Caco-2 (cell line): ENCODE measurements at regions not wholly inside any gene's neighbourhood (a gene's known extent, or its start where the extent isn't known, plus 50 kb on each side); places are given as distances from the start of the nearest gene placed in this dataset.

Experiments used
- BruUV-seq: library from RNA; stranded (reverse); fragments of 400-500 nt; replicated peaks from 2 replicates; lab custom pipeline; 2021; lab: Mats Ljungman, UMichigan
- CTCF ChIA-PET: fragments of 300-600 bp; sonication (Branson Sonifier 250); formaldehyde crosslinking; loops from one replicate; lab custom pipeline; 2022; ENCODE audit warnings: antibody characterized with exemption; lab: Charles Lee
- POLR2A ChIA-PET: fragments of 300-600 bp; sonication (Branson Sonifier 250); formaldehyde crosslinking; loops from one replicate; lab custom pipeline; 2022; ENCODE audit warnings: antibody characterized with exemption; lab: Charles Lee
- DNase-seq, 2 experiments: peaks; one replicate each; pipeline versions ENCODE4 v3.0.0 to v3.0.0-alpha.2; 2020 to 2022
- H3K27me3 ChIP-seq: replicated peaks from 2 replicates; pipeline ENCODE4 v1.6.0; 2011; ENCODE audit warnings: low read length; ENCODE audit not compliant: control insufficient read depth, insufficient read depth
- H3K36me3 ChIP-seq: 2 replicates; pipeline ENCODE4 v1.5.1; 2011; ENCODE audit warnings: low read length; ENCODE audit not compliant: control insufficient read depth, insufficient read depth
- H3K4me1 ChIP-seq: fragments of 250-450 bp; sonication (Bioruptor Pico); 2 replicates; pipeline ENCODE4 v1.5.1; 2020; ENCODE audit warnings: mild to moderate bottlenecking
- H3K4me3 ChIP-seq: 2 replicates; pipeline ENCODE4 v1.5.1; 2011; ENCODE audit warnings: low read depth, mild to moderate bottlenecking, control low read depth, low read length
- H3K9me3 ChIP-seq: fragments of 250-450 bp; sonication (Bioruptor Pico); 2 replicates; pipeline ENCODE4 v1.5.1; 2020; ENCODE audit warnings: mild to moderate bottlenecking, moderate library complexity
- H3K27ac Mint-ChIP-seq: one replicate; pipeline ENCODE4 v1.8.0; 2022; ENCODE audit warnings: mixed read lengths; ENCODE audit not compliant: unreplicated experiment
- H3K27me3 Mint-ChIP-seq: one replicate; pipeline ENCODE4 v1.8.0; 2022; ENCODE audit warnings: mixed read lengths; ENCODE audit not compliant: insufficient read depth, unreplicated experiment
- H3K36me3 Mint-ChIP-seq: one replicate; pipeline ENCODE4 v1.8.0; 2022; ENCODE audit warnings: mild to moderate bottlenecking, mixed read lengths; ENCODE audit not compliant: insufficient read depth, unreplicated experiment
- H3K4me1 Mint-ChIP-seq: one replicate; pipeline ENCODE4 v1.8.0; 2022; ENCODE audit warnings: low read depth, mixed read lengths; ENCODE audit not compliant: unreplicated experiment
- H3K4me3 Mint-ChIP-seq: one replicate; pipeline ENCODE4 v1.8.0; 2022; ENCODE audit warnings: mild to moderate bottlenecking, moderate library complexity, mixed read lengths; ENCODE audit not compliant: unreplicated experiment
- H3K9me3 Mint-ChIP-seq: one replicate; pipeline ENCODE4 v1.8.0; 2022; ENCODE audit warnings: mixed read lengths; ENCODE audit not compliant: unreplicated experiment
- intact Hi-C: fragments of 100-400 bp; cut with micrococcal nuclease; formaldehyde crosslinking; loops from one replicate; pipeline ENCODE4 v1.10.0; 2022; ENCODE audit not compliant: unreplicated experiment
- TF ChIP-seq, protein P1 (sequence below), 2 experiments: fragments of 200-600 bp in 1 of 2; IDR thresholded peaks; 1 replicate in 1 of 2; 2 replicates in 1 of 2; pipeline versions ENCODE4 v1.5.1 to v1.8.0; 2011 to 2022; ENCODE audit warnings: antibody characterized with exemption in 1 of 2, control low read depth in 1 of 2, inconsistent platforms in 1 of 2, low read depth in 1 of 2, low read length in 1 of 2, mild to moderate bottlenecking in 1 of 2, moderate library complexity in 1 of 2; ENCODE audit not compliant: insufficient read depth in 1 of 2, severe bottlenecking in 1 of 2, unreplicated experiment in 1 of 2

GRCh38 chr2:16319551-16320121 lies 346.0 kb downstream of the CYRIA start:
- TF ChIP-seq, protein P1, sequence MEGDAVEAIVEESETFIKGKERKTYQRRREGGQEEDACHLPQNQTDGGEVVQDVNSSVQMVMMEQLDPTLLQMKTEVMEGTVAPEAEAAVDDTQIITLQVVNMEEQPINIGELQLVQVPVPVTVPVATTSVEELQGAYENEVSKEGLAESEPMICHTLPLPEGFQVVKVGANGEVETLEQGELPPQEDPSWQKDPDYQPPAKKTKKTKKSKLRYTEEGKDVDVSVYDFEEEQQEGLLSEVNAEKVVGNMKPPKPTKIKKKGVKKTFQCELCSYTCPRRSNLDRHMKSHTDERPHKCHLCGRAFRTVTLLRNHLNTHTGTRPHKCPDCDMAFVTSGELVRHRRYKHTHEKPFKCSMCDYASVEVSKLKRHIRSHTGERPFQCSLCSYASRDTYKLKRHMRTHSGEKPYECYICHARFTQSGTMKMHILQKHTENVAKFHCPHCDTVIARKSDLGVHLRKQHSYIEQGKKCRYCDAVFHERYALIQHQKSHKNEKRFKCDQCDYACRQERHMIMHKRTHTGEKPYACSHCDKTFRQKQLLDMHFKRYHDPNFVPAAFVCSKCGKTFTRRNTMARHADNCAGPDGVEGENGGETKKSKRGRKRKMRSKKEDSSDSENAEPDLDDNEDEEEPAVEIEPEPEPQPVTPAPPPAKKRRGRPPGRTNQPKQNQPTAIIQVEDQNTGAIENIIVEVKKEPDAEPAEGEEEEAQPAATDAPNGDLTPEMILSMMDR (IDR thresholded peaks at IDR 0.05; ENCODE audit: insufficient read depth in 1 of 2, low read depth in 1 of 2, low read length in 1 of 2, severe bottlenecking in 1 of 2, unreplicated experiment in 1 of 2): no peak
- Mint-ChIP-seq H3K27ac (peak overlapping the region; percentile 96), H3K9me3 (peaks cover 2% of the 10 kb centered on the region), H3K27me3 (no peaks in the 10 kb centered on the region), H3K4me1 (peaks cover 54% of the 10 kb centered on the region), H3K4me3 (peak overlapping the region; percentile 43), H3K36me3 (peaks cover 4% of the 10 kb centered on the region)
- POLR2A ChIA-PET: interaction anchor here (0.5 kb wide), 1 partner anchor 106 kb away, joined by 3 read pairs; no protein-coding TSS in a partner anchor
- CTCF ChIA-PET: interaction anchor here (0.9 to 1.3 kb wide), 3 partner anchors 106 to 380 kb away, joined by 3 to 7 read pairs (median 5); no protein-coding TSS in a partner anchor
- peaks cover 67% of the 10 kb centered on the region for H3K4me1 ChIP-seq
- H3K36me3 ChIP-seq: no peaks in the 10 kb centered on the region
- intact Hi-C loops: loop anchor here (1.0 to 10.0 kb wide), 5 partner anchors 11 to 535 kb away; partner anchors contain the start of gene MYCN
- no TSS peak for BruUV-seq
- H3K4me3 ChIP-seq: no peak overlapping the region
- no peaks in the 10 kb centered on the region for H3K9me3 ChIP-seq
- H3K27me3 ChIP-seq: no peaks in the 10 kb centered on the region
- peak; percentile 46 to 82 for DNase-seq

DNA sequence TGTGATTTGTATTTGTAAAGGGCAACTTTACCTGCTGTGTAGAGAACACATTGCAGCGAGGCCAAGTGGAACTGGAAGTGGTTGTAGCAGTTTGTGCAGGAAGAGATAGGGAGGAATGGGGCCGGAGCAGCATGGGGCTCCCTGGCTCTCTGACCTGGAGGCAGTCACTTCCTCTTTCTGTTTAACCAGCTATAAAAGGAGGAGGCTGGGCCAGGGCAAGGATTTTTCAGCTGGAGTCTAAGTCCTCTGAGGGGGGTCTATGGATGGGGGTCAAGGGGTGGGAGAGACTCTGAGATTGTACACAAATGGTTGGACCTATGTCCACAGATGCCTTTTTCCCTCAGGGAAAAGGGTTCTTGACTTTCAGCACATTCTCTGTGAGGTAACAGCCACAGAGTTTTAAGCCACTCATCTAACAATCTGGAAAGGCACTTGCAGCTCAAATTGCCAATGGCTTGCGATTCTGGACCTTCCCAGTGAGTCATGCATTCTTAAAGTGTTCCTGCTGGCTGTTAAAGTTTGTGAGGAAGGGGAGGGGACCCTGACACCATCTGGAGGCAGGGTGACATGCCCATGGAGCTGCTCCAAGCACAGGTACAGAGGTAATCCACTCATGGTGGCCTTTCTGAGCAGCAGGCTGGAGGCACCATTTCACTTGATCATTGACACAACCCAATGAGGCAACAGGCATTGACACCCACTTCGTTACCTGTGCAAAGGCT lies 347.0 kb downstream of the CYRIA start:
- H3K9me3 Mint-ChIP-seq: peaks cover 12% of the 10 kb centered on the region
- no TSS peak for BruUV-seq
- intact Hi-C loops: loop anchor here (1.0 to 5.0 kb wide), 4 partner anchors 12 to 378 kb away; partner anchors contain the start of gene MYCN
- Histone ChIP-seq H3K4me1 (peaks cover 57% of the 10 kb centered on the region), H3K36me3 (no peaks in the 10 kb centered on the region), H3K27me3 (no peaks in the 10 kb centered on the region), H3K9me3 (no peaks in the 10 kb centered on the region), H3K4me3 (no peak overlapping the region)
- H3K27me3 Mint-ChIP-seq: no peaks in the 10 kb centered on the region
- peak overlapping the region; percentile 43 for H3K4me3 Mint-ChIP-seq
- POLR2A ChIA-PET: interaction anchor here (0.5 to 0.6 kb wide), 2 partner anchors 30 to 335 kb away, joined by 3 to 8 read pairs; no protein-coding TSS in a partner anchor
- H3K27ac Mint-ChIP-seq: peak overlapping the region; percentile 96
- peaks cover 4% of the 10 kb centered on the region for H3K36me3 Mint-ChIP-seq
- peak; percentile 71 to 85 for DNase-seq
- TF ChIP-seq, protein P1 (IDR thresholded peaks at IDR 0.05; ENCODE audit: insufficient read depth in 1 of 2, low read depth in 1 of 2, low read length in 1 of 2, severe bottlenecking in 1 of 2, unreplicated experiment in 1 of 2): no peak
- peaks cover 44% of the 10 kb centered on the region for H3K4me1 Mint-ChIP-seq
- CTCF ChIA-PET: interaction anchor here (0.8 to 1.3 kb wide), 5 partner anchors 74 to 379 kb away, joined by 3 to 7 read pairs (median 4); no protein-coding TSS in a partner anchor

DNA sequence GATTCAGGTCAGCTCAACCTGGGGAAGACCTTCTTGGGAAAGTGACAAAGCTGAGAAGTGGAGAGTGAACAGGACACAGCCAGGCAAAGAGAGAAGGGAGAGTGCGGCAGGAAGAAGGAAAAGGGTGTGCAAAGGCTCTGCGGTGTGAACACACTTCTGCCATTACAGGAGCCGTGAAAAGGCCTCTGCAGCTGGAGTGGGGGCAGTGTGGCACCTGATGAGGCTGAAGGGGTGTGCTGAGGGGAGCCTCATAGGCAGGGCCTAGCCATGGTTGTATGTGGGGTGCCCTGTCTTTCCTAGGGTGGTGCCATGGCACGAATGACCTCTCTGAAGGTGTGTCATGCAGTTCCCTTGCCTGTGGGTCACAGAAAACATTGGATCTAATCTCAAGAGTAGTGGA lies 347.6 kb downstream of the CYRIA start:
- H3K27me3 ChIP-seq: no peaks in the 10 kb centered on the region
- no peak overlapping the region for H3K4me3 ChIP-seq
- ChIA-PET POLR2A (interaction anchor here (0.5 to 0.6 kb wide), 3 partner anchors 29 to 334 kb away, joined by 3 to 8 read pairs (median 5); no protein-coding TSS in a partner anchor), CTCF (interaction anchor here (0.8 to 1.3 kb wide), 4 partner anchors 75 to 379 kb away, joined by 3 to 7 read pairs (median 4); no protein-coding TSS in a partner anchor)
- H3K36me3 ChIP-seq: no peaks in the 10 kb centered on the region
- BruUV-seq: TSS peak; percentile 65
- H3K9me3 ChIP-seq: no peaks in the 10 kb centered on the region
- peak overlapping the region; percentile 96 for H3K27ac Mint-ChIP-seq
- peaks cover 4% of the 10 kb centered on the region for H3K36me3 Mint-ChIP-seq
- TF ChIP-seq, protein P1 (IDR thresholded peaks at IDR 0.05; ENCODE audit: insufficient read depth in 1 of 2, low read depth in 1 of 2, low read length in 1 of 2, severe bottlenecking in 1 of 2, unreplicated experiment in 1 of 2): no peak
- no peaks in the 10 kb centered on the region for H3K27me3 Mint-ChIP-seq
- no peak for DNase-seq
- H3K4me1 Mint-ChIP-seq: peaks cover 38% of the 10 kb centered on the region
- intact Hi-C loops: loop anchor here (2.0 to 5.0 kb wide), 3 partner anchors 81 to 377 kb away; partner anchors contain the start of gene MYCN
- peak overlapping the region; percentile 43 for H3K4me3 Mint-ChIP-seq
- peaks cover 18% of the 10 kb centered on the region for H3K9me3 Mint-ChIP-seq
- peaks cover 51% of the 10 kb centered on the region for H3K4me1 ChIP-seq
